ENCODE measurements at regions not wholly inside any gene's neighbourhood (a gene's known extent, or its start where the extent isn't known, plus 50 kb on each side); places are given as distances from the start of the nearest gene placed in this dataset.

GRCh38 chr20:23156170-23156841 is 70.2 kb upstream of the CD93 start:
- in situ Hi-C loops (cut with HindIII; ENCODE audit: low sequenced_read_pairs), result no loop called here

- in situ Hi-C loops (cut with HindIII; ENCODE audit: low sequenced_read_pairs), result no loop called here
Measured at GRCh38 chr20:23155141-23155590, 69.0 kb upstream of the CD93 start.

GRCh38 chr20:23153696-23154341 is 67.7 kb upstream of the CD93 start:
- in situ Hi-C loops (cut with HindIII; ENCODE audit: low sequenced_read_pairs), result no loop called here

GRCh38 chr20:23152902-23153301 is 66.8 kb upstream of the CD93 start:
- in situ Hi-C loops (cut with HindIII; ENCODE audit: low sequenced_read_pairs), result no loop called here

- in situ Hi-C loops (cut with HindIII; ENCODE audit: low sequenced_read_pairs), result no loop called here
Measured at GRCh38 chr20:23152308-23152892, 66.3 kb upstream of the CD93 start.

- in situ Hi-C loops (cut with HindIII; ENCODE audit: low sequenced_read_pairs), result no loop called here
Measured at GRCh38 chr20:23151885-23152284, 65.8 kb upstream of the CD93 start.

- in situ Hi-C loops (cut with HindIII; ENCODE audit: low sequenced_read_pairs), result no loop called here
Measured at GRCh38 chr20:23151008-23151703, 65.0 kb upstream of the CD93 start.

GRCh38 chr20:23150304-23151007 is 64.3 kb upstream of the CD93 start:
- in situ Hi-C loops (cut with HindIII; ENCODE audit: low sequenced_read_pairs), result no loop called here

GRCh38 chr20:23149623-23150279 is 63.6 kb upstream of the CD93 start:
- in situ Hi-C loops (cut with HindIII; ENCODE audit: low sequenced_read_pairs), result no loop called here

- in situ Hi-C loops (cut with HindIII; ENCODE audit: low sequenced_read_pairs), result no loop called here
Measured at GRCh38 chr20:23148731-23149570, 62.8 kb upstream of the CD93 start.

- in situ Hi-C loops (cut with HindIII; ENCODE audit: low sequenced_read_pairs), result no loop called here
Measured at GRCh38 chr20:23147964-23148730, 62.0 kb upstream of the CD93 start.

GRCh38 chr20:23147647-23147963 is 61.5 kb upstream of the CD93 start:
- in situ Hi-C loops (cut with HindIII; ENCODE audit: low sequenced_read_pairs), result no loop called here

- in situ Hi-C loops (cut with HindIII; ENCODE audit: low sequenced_read_pairs), result no loop called here
Measured at GRCh38 chr20:23146857-23147637, 60.9 kb upstream of the CD93 start.

GRCh38 chr20:23146181-23146580 is 60.1 kb upstream of the CD93 start:
- in situ Hi-C loops (cut with HindIII; ENCODE audit: low sequenced_read_pairs), result no loop called here

GRCh38 chr20:23145281-23145700 is 59.2 kb upstream of the CD93 start:
- in situ Hi-C loops (cut with HindIII; ENCODE audit: low sequenced_read_pairs), result no loop called here

GRCh38 chr20:23144856-23145255 is 58.7 kb upstream of the CD93 start:
- in situ Hi-C loops (cut with HindIII; ENCODE audit: low sequenced_read_pairs), result no loop called here

GRCh38 chr20:23143986-23144690 is 58.0 kb upstream of the CD93 start:
- in situ Hi-C loops (cut with HindIII; ENCODE audit: low sequenced_read_pairs), result no loop called here

GRCh38 chr20:23143098-23143497 is 57.0 kb upstream of the CD93 start:
- in situ Hi-C loops (cut with HindIII; ENCODE audit: low sequenced_read_pairs), result no loop called here
